ENCODE measurements at regions not wholly inside any gene's neighbourhood (a gene's known extent, or its start where the extent isn't known, plus 50 kb on each side); places are given as distances from the start of the nearest gene placed in this dataset.
"Not testable (repeated sequence)": the region's sequence is repeated elsewhere in the genome, so short reads cannot be mapped to it uniquely, and the experiment has no call there.

DNA sequence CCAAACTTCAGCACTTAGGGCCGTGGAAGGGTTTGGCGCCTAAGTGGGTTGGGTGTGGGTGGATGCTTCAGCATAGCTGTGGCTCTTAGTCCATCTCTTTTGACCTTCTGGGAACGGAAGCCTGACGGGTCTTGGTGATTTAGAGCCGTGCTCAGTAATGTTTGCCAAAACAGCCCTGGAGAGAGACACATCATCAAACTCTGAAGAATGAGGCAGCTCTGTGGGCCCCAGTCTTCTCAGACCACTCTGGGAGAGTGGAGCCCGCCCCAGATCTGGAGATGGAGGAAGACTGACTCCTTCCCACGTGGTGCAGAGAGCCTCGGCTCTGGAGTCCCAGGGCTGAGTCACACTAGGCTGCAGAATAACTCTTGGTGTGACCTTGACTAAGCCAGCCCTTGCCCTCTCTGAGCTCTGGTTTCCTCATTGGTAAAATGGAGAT is 168.9 kb downstream of the C11orf91 start:
- no peak for DNase-seq (ENCODE audit: low read depth in 3 of 3, low spot score in 1 of 3)

DNA sequence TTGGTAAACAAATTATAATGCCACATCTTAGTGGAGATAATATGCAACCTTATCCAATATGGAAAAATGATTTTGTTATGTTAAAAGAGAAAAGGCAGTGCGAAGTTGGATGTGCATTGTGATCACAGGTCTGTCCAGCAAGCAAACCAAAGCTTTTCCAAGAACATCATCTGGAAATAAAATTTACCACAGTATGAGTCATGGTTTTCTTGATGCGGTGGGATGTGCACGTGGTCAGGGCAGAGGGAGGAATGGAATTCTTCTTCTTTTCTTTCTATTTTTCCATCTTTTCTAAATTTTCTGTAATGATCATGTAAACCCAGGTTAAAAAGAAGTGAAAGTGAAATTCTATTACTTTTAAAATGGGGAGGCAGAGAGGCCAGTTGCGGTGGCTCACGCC is 169.8 kb downstream of the C11orf91 start:
- no peak for DNase-seq (ENCODE audit: low read depth in 3 of 3, low spot score in 1 of 3)

DNA sequence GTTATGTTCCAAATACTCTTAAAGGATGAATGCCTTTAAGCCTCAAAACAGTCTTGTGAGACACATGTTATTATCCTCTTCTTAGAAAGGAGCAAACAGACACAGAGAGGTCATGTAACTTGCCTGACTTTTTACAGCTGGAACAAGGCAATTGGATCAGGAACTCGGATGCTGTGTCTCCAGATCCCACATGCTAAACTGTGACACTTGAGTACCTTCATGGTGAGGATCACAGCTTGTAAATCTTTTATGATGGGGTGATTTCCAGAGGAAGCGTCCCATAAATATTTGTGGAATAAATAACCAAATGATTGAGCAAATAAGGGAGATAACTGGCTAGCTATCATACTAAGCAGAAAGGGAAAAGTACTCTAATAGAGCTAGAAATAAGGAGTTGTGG is 171.2 kb downstream of the C11orf91 start:
- no peak for DNase-seq (ENCODE audit: low read depth in 3 of 3, low spot score in 1 of 3)

DNA sequence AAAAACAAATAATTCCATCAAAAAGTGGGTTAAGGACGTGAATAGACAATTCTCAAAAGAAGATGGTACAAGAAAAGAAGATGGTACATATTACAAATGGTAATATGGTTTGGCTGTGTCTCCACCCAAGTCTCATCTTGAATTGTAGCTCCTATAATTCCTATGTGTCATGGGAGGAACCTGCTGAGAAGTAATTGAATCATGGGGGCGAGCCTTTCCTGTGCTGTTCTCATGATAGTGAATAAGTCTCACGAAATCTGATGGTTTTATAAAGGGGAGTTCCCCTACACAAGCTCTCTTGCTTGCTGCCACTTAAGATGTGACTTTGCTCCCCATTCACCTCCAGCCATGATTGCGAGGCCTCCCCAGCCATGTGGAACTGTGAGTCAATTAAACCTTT is 172.9 kb downstream of the C11orf91 start:
- DNase-seq (ENCODE audit: low read depth in 3 of 3, low spot score in 1 of 3) = not testable (repeated sequence)

GRCh38 chr11:33525789-33526188 is 174.8 kb downstream of the C11orf91 start:
- no peak for DNase-seq (ENCODE audit: low read depth in 3 of 3, low spot score in 1 of 3)

DNA sequence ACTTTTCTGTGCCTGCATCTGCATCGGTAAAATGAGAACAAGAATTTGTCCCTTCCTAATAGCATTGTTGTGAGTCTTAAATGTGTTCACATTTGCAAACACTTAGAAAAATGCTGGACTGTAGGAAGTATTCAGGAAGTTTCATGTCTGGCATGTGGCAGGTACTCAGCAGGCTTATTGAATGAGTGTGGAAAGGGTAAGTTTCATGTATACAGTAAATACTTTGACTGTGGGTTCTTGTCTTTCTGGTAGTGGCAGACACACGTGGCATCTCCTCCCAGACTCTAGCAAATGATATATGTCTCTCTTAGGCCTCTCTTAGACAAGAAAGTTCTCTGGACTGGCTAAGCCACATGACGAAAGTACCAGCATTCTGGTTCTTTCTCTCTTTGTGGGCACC is 179.2 kb downstream of the C11orf91 start:
- DNase-seq (ENCODE audit: low read depth in 3 of 3, low spot score in 1 of 3) = no peak

- DNase-seq (ENCODE audit: low read depth in 3 of 3, low spot score in 1 of 3) = no peak
These were observed 180.5 kb downstream of the C11orf91 start for GRCh38 chr11:33520112-33520511.

- no peak for DNase-seq (ENCODE audit: low read depth in 3 of 3, low spot score in 1 of 3)
These were observed 185.3 kb downstream of the C11orf91 start for GRCh38 chr11:33515347-33515746.

DNA sequence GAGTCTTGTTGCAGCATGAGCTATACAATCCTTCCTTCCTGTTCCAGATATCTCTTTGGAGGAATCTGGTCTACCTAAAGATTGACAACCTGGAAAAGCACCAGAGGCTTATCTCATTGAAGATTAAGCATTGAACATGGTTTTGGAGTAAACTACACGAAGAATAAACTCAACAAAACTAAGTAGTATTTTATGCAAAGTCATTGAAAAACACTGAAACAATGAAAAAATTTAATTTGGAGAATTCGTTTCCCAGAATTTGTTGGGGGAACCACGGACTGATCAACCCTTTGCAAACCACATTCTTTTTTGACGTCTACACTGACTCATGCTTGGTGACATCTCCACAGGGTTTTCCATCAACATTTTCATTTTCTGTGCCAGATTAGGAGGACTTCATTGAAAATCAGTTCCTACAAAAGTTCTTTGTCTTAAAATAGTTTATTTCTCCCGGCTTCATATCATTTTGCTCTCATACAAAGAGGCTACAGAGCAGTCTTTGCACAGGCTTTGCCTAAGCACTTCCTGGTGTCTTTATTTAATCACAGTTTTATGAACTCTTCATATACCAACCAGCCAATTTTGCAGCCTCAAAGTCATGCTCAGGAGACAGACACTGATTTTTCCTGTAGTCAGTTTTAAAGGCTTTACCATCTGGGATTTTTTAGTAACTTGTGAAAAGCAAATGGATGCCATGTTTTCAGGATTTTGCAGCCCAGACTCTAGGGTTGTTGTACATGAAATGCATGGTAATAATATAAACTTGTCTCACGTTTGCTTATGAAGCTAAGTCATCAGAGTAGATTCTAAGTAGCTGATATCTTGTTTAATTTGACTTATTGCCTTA is 186.3 kb downstream of the C11orf91 start:
- DNase-seq (ENCODE audit: low read depth in 3 of 3, low spot score in 1 of 3) = no peak

DNA sequence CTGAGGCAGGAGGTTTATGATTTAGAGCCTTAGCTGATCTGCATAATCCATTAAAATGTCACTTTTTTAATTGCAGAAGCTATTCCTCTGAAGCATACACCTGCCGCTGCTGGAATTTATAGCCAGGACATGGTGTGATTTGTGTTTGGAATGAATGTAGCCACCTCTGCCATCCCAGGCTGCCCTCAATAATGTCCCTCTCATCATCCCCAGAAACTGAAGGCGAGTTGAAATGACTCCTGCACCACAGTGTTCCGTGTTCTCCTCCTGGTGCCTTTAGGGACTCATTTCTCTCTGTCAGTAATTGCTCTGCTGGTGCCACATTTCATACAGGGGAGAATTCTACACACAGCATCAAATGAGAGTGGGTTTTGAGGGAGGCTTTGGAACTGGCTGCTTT is 191.0 kb downstream of the C11orf91 start:
- no peak for DNase-seq (ENCODE audit: low read depth in 3 of 3, low spot score in 1 of 3)

- no peak for DNase-seq (ENCODE audit: low read depth in 3 of 3, low spot score in 1 of 3)
These were observed 192.7 kb downstream of the C11orf91 start for GRCh38 chr11:33507967-33508366.

DNA sequence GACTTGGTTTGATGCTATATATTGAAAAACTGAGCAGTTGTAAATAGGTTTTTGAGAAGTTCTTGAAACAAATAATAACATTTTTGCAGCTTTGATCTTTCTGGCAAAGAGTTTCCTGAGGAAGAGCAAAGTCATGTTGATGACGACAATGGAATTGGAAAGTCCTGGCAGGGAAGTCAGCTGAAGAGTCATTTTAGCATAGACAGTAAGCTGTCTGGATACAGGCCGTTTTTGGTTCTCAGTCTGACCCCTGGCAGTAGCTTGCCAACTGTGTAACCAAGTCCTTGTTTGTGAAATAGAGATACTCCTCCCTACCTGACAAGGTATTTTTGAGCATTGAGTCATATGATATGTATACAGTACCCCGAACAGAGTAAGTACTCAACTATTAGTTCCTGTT is 193.3 kb downstream of the C11orf91 start:
- no peak for DNase-seq (ENCODE audit: low read depth in 3 of 3, low spot score in 1 of 3)

GRCh38 chr11:33505093-33505492 is 195.5 kb downstream of the C11orf91 start:
- no peak for DNase-seq (ENCODE audit: low read depth in 3 of 3, low spot score in 1 of 3)

DNA sequence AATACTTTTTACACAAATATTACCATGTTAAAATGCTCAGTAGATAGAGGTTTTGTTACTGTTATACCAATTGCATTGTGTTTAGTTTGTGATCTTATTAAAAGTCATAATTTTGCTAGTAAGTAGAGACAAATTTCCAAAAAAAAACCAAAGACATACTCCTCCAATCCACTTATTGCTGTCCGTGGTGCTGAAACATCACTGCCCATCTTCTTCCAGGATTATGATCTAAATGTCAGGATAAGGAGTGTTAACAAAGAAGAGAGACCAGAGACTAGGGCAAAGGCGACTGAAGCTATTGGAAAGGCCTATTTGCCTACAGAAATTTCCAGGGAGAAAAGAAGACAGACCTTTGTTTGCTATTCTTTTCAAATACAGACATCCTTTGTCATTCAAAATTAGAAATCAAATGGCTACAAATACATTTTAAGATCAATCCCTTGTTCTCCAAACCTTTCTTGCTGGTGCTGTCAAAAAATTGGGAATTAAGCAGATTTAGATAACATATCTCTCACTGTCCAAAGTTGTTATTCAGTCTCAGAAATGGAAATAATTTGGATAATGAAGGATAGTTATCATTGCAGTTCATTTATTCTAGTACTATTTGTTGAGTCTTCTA is 199.7 kb downstream of the C11orf91 start:
- DNase-seq (ENCODE audit: low read depth in 3 of 3, low spot score in 1 of 3) = no peak

DNA sequence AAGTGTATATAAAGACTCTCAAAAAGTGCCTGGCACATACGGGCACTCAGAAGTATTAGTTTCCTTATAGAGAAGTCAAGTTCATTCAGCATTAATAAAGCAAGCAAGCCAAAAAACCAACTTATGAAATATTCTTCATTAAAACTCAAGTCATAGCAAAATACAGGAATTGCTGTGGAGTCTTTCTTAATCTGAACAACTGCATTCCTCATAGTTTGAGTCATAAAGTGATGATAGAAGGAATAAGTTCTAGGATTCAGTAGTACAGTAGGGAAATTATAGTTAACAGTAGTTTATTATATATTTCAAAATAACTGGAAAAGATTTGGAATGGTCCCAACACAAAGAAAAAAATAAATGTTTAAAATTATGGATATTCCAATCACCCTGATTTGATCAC is 200.3 kb downstream of the C11orf91 start:
- DNase-seq (ENCODE audit: low read depth in 3 of 3, low spot score in 1 of 3) = no peak

DNA sequence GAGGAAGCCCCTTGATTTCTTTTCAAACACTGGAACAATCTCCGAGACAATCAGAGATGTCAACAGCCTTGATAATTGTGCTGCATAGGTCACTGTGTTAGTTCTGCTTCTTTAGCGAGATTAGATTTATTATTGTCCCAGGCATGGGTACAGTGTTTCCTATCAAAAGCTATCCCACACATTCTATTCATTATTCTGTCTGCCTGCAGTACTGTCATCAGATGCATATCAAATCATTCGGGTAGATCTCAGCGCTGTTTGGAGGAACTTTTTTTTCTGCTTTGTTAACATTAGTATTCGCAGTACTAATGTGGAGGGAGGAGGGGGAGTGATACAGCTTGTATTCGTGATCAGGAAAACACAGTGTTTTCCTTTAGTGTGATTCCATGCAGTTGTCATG is 208.0 kb downstream of the C11orf91 start:
- DNase-seq (ENCODE audit: low read depth in 3 of 3, low spot score in 1 of 3) = no peak

DNA sequence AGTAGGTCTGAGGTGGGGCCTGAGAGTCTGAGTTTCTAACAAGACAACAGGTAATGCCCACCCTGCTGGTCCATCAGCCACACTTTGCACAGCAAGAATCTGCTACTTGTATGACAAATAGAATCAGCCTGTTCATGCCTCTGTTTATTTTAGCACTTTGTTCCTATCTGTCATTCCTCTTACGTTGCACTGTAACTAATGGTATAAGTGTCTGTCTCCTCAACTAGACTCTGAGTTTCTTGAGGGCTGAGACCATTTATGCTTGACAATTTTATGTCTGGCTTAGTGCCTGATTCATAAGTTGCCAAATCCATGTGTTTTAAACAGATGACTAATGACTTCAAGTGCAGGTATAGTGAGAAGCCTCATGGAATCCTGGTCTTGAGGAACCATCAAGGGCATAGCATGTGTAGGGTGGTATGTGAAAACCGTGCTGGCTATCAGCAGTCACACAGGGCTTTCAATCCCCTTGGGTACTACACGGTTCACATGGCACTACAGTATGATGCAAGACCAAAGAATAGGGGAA is 209.7 kb downstream of the C11orf91 start:
- no peak for DNase-seq (ENCODE audit: low read depth in 3 of 3, low spot score in 1 of 3)

DNA sequence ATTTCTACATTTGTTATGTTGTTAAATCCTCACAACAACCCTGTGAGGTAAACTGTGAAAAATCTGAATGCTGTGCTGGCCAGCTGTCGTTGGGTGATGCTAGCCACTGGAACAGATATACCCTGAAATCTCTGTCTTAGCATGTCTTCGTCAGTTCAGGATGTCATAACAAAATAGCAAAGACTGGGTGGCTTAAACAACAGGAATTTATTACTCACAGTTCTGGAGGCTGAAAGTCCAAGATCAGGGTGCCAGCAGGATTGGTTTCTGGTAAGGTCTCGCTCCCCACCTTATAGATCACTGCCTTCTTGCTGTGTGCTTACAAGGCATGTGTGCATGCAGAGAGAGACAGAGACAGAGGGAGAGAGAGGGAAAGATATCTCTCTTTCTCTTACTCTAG is 211.7 kb downstream of the C11orf91 start:
- no peak for DNase-seq (ENCODE audit: low read depth in 3 of 3, low spot score in 1 of 3)

GRCh38 chr11:33480626-33481025 is 220.0 kb downstream of the C11orf91 start:
- DNase-seq (ENCODE audit: low read depth in 3 of 3, low spot score in 1 of 3) = no peak

DNA sequence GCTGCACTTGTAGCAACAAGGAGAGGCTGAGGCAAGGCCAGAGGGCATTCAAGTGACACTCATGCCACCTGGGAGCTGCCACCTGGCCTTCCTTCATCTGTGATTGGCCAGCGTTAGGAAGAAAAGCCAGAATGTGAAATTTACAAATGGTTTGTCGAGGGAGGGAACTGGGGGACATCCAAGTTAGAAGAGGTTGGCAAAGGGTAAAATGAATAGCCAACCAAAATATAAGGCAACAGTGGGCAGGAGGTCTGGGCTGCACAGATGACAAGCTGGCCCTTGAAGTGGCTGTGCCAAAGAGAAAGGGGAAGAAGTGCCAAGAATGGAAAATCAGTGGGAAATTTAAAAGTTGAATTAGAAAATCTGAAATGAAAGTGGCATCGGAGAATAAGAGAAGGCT is 221.4 kb downstream of the C11orf91 start:
- no peak for DNase-seq (ENCODE audit: low read depth in 3 of 3, low spot score in 1 of 3)

- no peak for DNase-seq (ENCODE audit: low read depth in 3 of 3, low spot score in 1 of 3)
These were observed 221.0 kb downstream of the HIPK3 start for GRCh38 chr11:33478111-33478573.

- no peak for DNase-seq (ENCODE audit: low read depth in 3 of 3, low spot score in 1 of 3)
These were observed 219.9 kb downstream of the HIPK3 start for GRCh38 chr11:33476945-33477606.
